Activated naive CD8-positive, alpha-beta T cell (primary cell): ENCODE measurements at regions not wholly inside any gene's neighbourhood (a gene's known extent, or its start where the extent isn't known, plus 50 kb on each side); places are given as distances from the start of the nearest gene placed in this dataset.

ENCODE experiments used
- H3K27ac Mint-ChIP-seq: one replicate; pipeline ENCODE4 v1.8.0; 2021; ENCODE audit warnings: mixed read lengths
- H3K27me3 Mint-ChIP-seq: one replicate; pipeline ENCODE4 v1.8.0; 2021; ENCODE audit warnings: mixed read lengths
- H3K36me3 Mint-ChIP-seq: one replicate; pipeline ENCODE4 v1.8.0; 2021; ENCODE audit warnings: mixed read lengths
- H3K4me1 Mint-ChIP-seq: one replicate; pipeline ENCODE4 v1.8.0; 2021; ENCODE audit warnings: low read depth, mixed read lengths
- H3K4me3 Mint-ChIP-seq: one replicate; pipeline ENCODE4 v1.8.0; 2021; ENCODE audit warnings: mild to moderate bottlenecking, mixed read lengths
- H3K9me3 Mint-ChIP-seq: one replicate; pipeline ENCODE4 v1.8.0; 2021; ENCODE audit warnings: low read depth, mixed read lengths

DNA sequence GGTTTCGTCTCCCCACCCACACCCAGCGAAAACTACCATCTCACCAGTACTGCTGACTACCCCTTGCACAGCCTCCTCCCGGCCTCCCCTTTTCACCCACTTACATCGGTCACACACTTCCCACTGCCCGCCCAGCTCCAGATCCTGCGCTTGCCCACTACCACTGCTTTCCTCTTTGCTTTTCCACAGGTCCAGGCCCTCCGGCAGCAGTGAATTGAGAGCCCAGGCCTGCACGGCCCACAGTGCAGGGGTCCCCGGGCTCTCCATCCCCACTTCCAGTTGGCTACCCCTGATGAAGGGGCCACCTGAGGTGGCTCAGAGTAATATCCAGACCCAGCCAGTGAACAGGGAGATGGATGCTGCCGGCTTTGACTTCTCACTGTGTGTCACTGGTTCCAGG is 120.2 kb upstream of the FSTL4 start:
- no peak overlapping the region for H3K27ac Mint-ChIP-seq
- H3K36me3 Mint-ChIP-seq = no peaks in the 10 kb centered on the region
- H3K9me3 Mint-ChIP-seq = no peaks in the 10 kb centered on the region
- H3K27me3 Mint-ChIP-seq = peaks cover 1% of the 10 kb centered on the region
- no peak overlapping the region for H3K4me3 Mint-ChIP-seq
- H3K4me1 Mint-ChIP-seq = no peaks in the 10 kb centered on the region

GRCh38 chr5:133731951-133732350 is 119.6 kb upstream of the FSTL4 start:
- Mint-ChIP-seq H3K9me3 (no peaks in the 10 kb centered on the region), H3K27me3 (peaks cover 1% of the 10 kb centered on the region)

DNA sequence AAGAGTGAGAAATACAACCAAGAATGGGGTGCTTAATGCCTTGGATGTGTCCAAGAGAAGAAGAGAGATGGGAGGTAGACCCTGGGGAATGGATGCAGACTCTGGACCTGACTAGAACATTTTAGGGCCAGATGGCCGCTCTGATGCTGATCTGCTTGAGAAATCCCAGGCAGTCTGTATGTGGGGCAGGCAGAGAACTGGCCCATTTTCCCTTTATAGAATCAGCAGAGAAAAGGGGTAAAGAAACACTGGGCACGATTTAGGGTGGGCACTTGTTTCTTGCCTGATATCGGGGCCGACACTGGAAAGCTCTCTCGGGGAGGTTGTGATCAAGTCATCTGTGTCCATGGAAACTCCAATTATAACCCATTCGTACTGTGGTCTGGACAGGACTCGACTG is 118.5 kb upstream of the FSTL4 start:
- Mint-ChIP-seq H3K36me3 (no peaks in the 10 kb centered on the region), H3K4me3 (no peak overlapping the region), H3K27me3 (peaks cover 1% of the 10 kb centered on the region), H3K9me3 (no peaks in the 10 kb centered on the region), H3K27ac (no peak overlapping the region), H3K4me1 (no peaks in the 10 kb centered on the region)

More at GRCh38 chr5:133731951-133732350, 119.6 kb upstream of the FSTL4 start:
- Mint-ChIP-seq H3K4me3 (no peak overlapping the region), H3K36me3 (no peaks in the 10 kb centered on the region), H3K4me1 (no peaks in the 10 kb centered on the region), H3K27ac (no peak overlapping the region)

- H3K4me3 Mint-ChIP-seq = no peak overlapping the region
- peaks cover 1% of the 10 kb centered on the region for H3K27me3 Mint-ChIP-seq
- H3K36me3 Mint-ChIP-seq = no peaks in the 10 kb centered on the region
- H3K27ac Mint-ChIP-seq = no peak overlapping the region
- H3K9me3 Mint-ChIP-seq = no peaks in the 10 kb centered on the region
- H3K4me1 Mint-ChIP-seq = no peaks in the 10 kb centered on the region
Observed at GRCh38 chr5:133730346-133730745, 118.0 kb upstream of the FSTL4 start.

DNA sequence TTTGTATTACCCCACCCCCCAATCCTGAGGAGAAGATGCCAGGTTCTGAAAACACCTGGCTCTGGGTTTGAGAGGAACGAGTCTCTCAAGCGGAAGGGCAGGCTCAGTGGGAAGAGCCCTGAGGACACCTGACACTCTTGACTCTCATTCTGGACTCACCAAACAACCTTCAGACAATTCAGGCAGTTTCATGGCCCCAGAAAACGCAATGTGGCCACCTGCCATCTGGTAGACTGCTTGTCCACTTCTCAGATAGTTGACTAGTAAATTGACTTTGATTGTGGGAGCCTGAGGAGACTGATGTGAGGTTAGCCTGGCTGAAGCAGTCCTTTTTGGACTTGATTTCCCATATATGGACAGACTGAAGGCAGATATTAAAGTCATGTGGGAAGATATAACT is 117.5 kb upstream of the FSTL4 start:
- no peak overlapping the region for H3K4me3 Mint-ChIP-seq
- no peaks in the 10 kb centered on the region for H3K36me3 Mint-ChIP-seq
- peaks cover 4% of the 10 kb centered on the region for H3K27me3 Mint-ChIP-seq
- H3K27ac Mint-ChIP-seq = no peak overlapping the region
- H3K4me1 Mint-ChIP-seq = no peaks in the 10 kb centered on the region
- no peaks in the 10 kb centered on the region for H3K9me3 Mint-ChIP-seq

DNA sequence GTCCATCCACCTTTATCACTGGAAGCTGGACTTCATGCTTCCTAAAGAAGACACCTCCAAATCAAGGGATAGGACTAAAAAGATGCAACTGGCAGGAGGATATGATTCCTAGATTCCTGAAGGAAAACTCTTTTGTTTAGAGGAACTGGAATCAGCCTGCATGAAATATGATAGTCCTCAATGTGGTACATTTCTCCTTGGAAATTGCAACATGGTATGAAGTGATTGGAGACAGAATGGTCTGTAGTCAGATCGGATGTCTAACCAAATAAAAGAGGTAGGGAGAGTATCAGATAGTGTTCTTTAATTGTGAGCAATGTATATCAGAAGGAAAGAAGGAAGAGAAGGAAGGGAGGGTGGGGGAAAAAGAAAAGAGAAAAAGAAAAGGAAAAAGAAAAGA is 116.1 kb upstream of the FSTL4 start:
- Mint-ChIP-seq H3K27me3 (peaks cover 4% of the 10 kb centered on the region), H3K4me3 (no peak overlapping the region), H3K27ac (no peak overlapping the region), H3K9me3 (no peaks in the 10 kb centered on the region), H3K4me1 (no peaks in the 10 kb centered on the region), H3K36me3 (no peaks in the 10 kb centered on the region)

DNA sequence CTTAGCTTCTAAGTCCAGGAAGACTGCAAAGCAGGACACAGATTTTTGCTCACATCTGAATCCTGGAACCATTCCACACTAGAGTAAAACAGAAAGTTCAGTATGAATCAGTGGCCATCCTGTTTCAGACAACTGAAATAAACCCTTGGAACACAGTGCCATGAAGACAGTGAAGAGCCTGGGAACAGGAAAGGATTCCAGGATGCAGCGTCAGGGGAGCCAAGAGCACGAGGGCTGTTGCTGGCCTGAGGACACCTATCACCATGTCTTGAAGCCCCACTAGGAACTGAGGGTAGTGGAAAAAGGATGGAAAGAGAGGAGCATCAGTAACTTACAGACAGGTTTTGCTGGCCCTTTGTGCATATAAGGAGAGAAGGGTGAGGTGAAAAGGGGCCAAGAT is 115.3 kb upstream of the FSTL4 start:
- no peak overlapping the region for H3K27ac Mint-ChIP-seq
- no peak overlapping the region for H3K4me3 Mint-ChIP-seq
- H3K27me3 Mint-ChIP-seq = peaks cover 4% of the 10 kb centered on the region
- peaks cover 4% of the 10 kb centered on the region for H3K9me3 Mint-ChIP-seq
- peaks cover 3% of the 10 kb centered on the region for H3K36me3 Mint-ChIP-seq
- H3K4me1 Mint-ChIP-seq = no peaks in the 10 kb centered on the region

DNA sequence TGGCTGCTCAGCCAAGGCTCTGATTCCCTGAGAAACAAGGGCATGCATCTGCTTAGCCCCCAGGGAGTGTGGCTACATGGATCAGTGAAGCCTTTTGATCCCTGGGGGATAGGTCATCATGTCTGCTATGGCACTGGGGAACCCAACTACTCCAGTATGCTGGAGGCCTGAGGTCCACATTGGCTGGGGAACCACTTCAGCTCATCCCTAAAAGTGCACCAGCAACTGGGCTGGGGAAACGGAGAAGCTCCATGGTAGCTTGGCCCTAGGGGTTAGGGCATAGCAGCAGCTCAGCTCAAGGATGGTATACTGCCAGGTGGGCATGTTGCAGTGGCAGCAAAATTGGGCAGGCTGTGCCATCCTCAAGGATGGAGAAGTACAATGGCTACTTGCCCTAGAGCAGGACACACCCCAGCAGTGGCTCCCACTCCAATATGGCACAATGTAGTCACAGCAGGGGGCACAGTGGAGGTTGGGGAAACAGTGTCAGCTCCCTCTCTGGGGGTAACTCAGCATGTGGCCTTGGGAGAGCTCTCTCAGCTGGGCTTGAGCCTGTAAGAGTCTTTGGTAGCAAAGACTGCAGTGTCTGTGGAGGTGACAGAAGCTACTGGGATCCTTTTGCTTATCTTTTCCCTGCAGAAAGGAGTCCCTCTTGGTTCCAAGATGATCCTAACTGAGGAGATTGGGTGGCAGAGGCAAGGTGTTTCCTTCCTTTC is 111.5 kb upstream of the FSTL4 start:
- Mint-ChIP-seq H3K27me3 (peaks cover 4% of the 10 kb centered on the region), H3K4me1 (no peaks in the 10 kb centered on the region), H3K4me3 (no peak overlapping the region)

GRCh38 chr5:133723126-133723525 is 110.8 kb upstream of the FSTL4 start:
- Mint-ChIP-seq H3K27me3 (peaks cover 4% of the 10 kb centered on the region), H3K27ac (no peak overlapping the region), H3K36me3 (peaks cover 13% of the 10 kb centered on the region), H3K9me3 (peaks cover 20% of the 10 kb centered on the region), H3K4me3 (no peak overlapping the region), H3K4me1 (no peaks in the 10 kb centered on the region)

More for the DNA sequence above, 111.5 kb upstream of the FSTL4 start:
- Mint-ChIP-seq H3K27ac (no peak overlapping the region), H3K9me3 (peaks cover 20% of the 10 kb centered on the region), H3K36me3 (peaks cover 13% of the 10 kb centered on the region)

GRCh38 chr5:133721365-133721764 is 109.0 kb upstream of the FSTL4 start:
- Mint-ChIP-seq H3K4me1 (no peaks in the 10 kb centered on the region), H3K27me3 (peaks cover 4% of the 10 kb centered on the region), H3K4me3 (no peak overlapping the region), H3K27ac (no peak overlapping the region), H3K36me3 (peaks cover 13% of the 10 kb centered on the region), H3K9me3 (peaks cover 20% of the 10 kb centered on the region)

- peaks cover 20% of the 10 kb centered on the region for H3K9me3 Mint-ChIP-seq
- no peak overlapping the region for H3K4me3 Mint-ChIP-seq
- H3K4me1 Mint-ChIP-seq = no peaks in the 10 kb centered on the region
- H3K36me3 Mint-ChIP-seq = peaks cover 13% of the 10 kb centered on the region
- peaks cover 2% of the 10 kb centered on the region for H3K27me3 Mint-ChIP-seq
- H3K27ac Mint-ChIP-seq = no peak overlapping the region
Observed at GRCh38 chr5:133718457-133718856, 106.1 kb upstream of the FSTL4 start.

DNA sequence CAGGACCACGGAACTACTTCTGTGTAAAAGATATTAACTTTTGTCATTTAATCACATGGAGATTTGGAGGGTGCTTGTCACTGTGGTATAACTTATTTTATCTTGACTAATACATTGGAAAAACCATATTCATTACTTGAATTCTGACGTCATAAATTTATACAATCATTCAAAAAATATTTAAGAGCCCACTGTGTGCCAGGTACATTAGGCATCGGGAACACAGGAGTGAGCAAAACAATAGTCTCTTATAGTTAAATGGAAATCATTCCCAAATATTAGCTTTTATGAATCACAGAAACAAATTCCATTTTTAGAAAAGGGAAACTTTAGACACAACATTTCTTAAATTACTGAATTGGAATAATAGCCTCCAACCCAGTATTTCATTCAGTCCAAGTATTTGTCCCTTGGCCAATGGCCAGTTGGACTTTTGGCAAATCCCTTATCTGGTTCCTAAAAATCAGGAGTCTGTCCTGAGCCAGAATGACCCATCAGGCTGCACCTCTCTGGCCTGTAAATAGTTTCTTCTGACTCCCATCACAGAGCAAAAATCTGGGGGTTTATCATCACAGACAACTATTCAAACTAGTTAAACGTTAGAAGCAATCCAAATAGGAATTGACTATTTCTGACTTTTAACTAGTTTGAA is 104.3 kb upstream of the FSTL4 start:
- Mint-ChIP-seq H3K36me3 (peaks cover 2% of the 10 kb centered on the region), H3K27ac (no peak overlapping the region), H3K9me3 (peaks cover 10% of the 10 kb centered on the region), H3K4me3 (no peak overlapping the region), H3K4me1 (no peaks in the 10 kb centered on the region), H3K27me3 (peaks cover 2% of the 10 kb centered on the region)

DNA sequence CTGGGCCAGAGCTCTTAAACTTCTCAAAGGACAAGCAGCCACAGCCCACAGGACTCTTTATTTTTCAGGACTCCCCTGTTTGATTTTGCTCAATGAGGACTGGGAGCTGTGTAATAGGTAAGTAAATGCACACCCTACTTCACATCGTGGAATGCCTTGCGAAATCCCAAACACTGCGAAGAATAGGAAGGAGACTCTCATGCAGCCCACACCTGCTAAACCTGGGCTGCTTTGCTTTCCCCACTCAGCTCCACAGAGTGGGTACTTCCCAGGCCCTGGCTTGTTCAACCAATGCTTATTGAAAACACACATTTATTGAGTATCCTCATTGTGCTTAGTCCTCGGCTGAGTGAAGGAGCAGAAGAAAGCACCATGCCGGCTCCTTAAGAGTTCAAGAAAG is 103.3 kb upstream of the FSTL4 start:
- Mint-ChIP-seq H3K36me3 (no peaks in the 10 kb centered on the region), H3K4me3 (no peak overlapping the region), H3K9me3 (peaks cover under 1% of the 10 kb centered on the region), H3K4me1 (no peaks in the 10 kb centered on the region), H3K27ac (no peak overlapping the region), H3K27me3 (peaks cover 2% of the 10 kb centered on the region)

DNA sequence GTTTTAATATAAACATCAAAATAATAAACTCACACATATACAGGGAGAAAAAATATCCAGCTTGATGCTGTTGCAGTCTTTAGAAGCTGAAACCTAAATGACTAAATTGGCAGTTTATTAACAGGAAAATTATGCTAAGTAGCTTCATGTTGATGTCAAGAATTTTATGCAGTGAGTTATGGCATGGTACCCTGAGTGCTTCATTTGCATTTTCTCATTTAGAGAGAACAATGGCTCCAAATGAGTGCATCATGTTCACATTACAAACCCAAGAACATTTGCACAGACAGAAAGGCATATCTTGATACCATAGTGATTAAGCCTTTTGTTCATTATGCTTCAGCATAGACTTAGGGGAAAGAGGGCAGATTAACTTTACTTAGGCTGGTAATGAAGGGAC is 102.9 kb upstream of the FSTL4 start:
- no peak overlapping the region for H3K4me3 Mint-ChIP-seq
- no peaks in the 10 kb centered on the region for H3K4me1 Mint-ChIP-seq
- H3K27me3 Mint-ChIP-seq = peaks cover 2% of the 10 kb centered on the region
- no peak overlapping the region for H3K27ac Mint-ChIP-seq
- no peaks in the 10 kb centered on the region for H3K9me3 Mint-ChIP-seq
- H3K36me3 Mint-ChIP-seq = no peaks in the 10 kb centered on the region

- H3K27me3 Mint-ChIP-seq = peaks cover 2% of the 10 kb centered on the region
- no peaks in the 10 kb centered on the region for H3K9me3 Mint-ChIP-seq
- no peaks in the 10 kb centered on the region for H3K4me1 Mint-ChIP-seq
- no peak overlapping the region for H3K27ac Mint-ChIP-seq
- no peaks in the 10 kb centered on the region for H3K36me3 Mint-ChIP-seq
- no peak overlapping the region for H3K4me3 Mint-ChIP-seq
Observed at GRCh38 chr5:133714161-133714915, 102.0 kb upstream of the FSTL4 start.
